Aorta (tissue), 5 donors: ENCODE measurements at regions not wholly inside any gene's neighbourhood (a gene's known extent, or its start where the extent isn't known, plus 50 kb on each side); places are given as distances from the start of the nearest gene placed in this dataset.

Experiments
- ATAC-seq: fragments of 200-7000 bp; cut with Tn5 transposase; one replicate; pipeline ENCODE4 v1.9.1; 2022; ENCODE audit warnings: moderate library complexity; ENCODE audit not compliant: low FRiP score
- DNase-seq, 2 donors: peaks; one replicate each; pipeline ENCODE4 v3.0.0-alpha.2; 2020
- H3K27ac ChIP-seq, 2 donors: one replicate each; pipeline ENCODE4 v1.5.1; 2013; ENCODE audit warnings: low read length in 2 of 2, mild to moderate bottlenecking in 2 of 2, moderate library complexity in 2 of 2, control low read depth in 1 of 2, inconsistent platforms in 1 of 2, low read depth in 1 of 2
- H3K27me3 ChIP-seq, 2 donors: one replicate each; pipeline ENCODE4 v1.6.1; 2013; ENCODE audit warnings: control low read depth in 1 of 2, low read length in 1 of 2, mild to moderate bottlenecking in 1 of 2, moderate library complexity in 1 of 2; ENCODE audit not compliant: insufficient read depth in 2 of 2, control insufficient read depth in 1 of 2
- H3K36me3 ChIP-seq, 2 donors: one replicate each; pipeline ENCODE4 v1.6.1; 2013; ENCODE audit warnings: control low read depth in 1 of 2, low read length in 1 of 2, mild to moderate bottlenecking in 1 of 2; ENCODE audit not compliant: insufficient read depth in 2 of 2, control insufficient read depth in 1 of 2
- H3K4me1 ChIP-seq, 2 donors: one replicate each; pipeline ENCODE4 v1.6.1; 2013; ENCODE audit warnings: low read length in 2 of 2, control low read depth in 1 of 2, mild to moderate bottlenecking in 1 of 2, moderate library complexity in 1 of 2; ENCODE audit not compliant: insufficient read depth in 2 of 2, control insufficient read depth in 1 of 2
- H3K4me3 ChIP-seq, 2 donors: one replicate each; pipeline ENCODE4 v1.5.1; 2013; ENCODE audit warnings: low read length in 2 of 2, control low read depth in 1 of 2, mild to moderate bottlenecking in 1 of 2
- H3K9me3 ChIP-seq: one replicate; pipeline ENCODE4 v1.6.1; 2013; ENCODE audit warnings: mild to moderate bottlenecking, low read length; ENCODE audit not compliant: control insufficient read depth
- WGBS, 2 donors: extraction: QIAGEN DNeasy Blood & Tissue Kit; methylation state at CpG; one replicate each; pipeline ENCODE4 v1.1.7; 2013; 5-methylcytosine and 5-hydroxymethylcytosine counted together
- intact Hi-C, 2 donors: fragments of 100-400 bp; cut with DNase I; formaldehyde crosslinking; loops; one replicate each; pipeline versions ENCODE4 v1.14.2 to v1.15.0; 2022
- donor health status: healthy with polysubstance abuse.
- donor health status: Bipolar disorder and iron deficiency.
- donor health status: DM: no; HTN: no; CAD: no.
- donor health status: DM: no; HTN: no; CAD: no.
- donor health status: DM: yes; HTN: yes; CAD: no.

DNA sequence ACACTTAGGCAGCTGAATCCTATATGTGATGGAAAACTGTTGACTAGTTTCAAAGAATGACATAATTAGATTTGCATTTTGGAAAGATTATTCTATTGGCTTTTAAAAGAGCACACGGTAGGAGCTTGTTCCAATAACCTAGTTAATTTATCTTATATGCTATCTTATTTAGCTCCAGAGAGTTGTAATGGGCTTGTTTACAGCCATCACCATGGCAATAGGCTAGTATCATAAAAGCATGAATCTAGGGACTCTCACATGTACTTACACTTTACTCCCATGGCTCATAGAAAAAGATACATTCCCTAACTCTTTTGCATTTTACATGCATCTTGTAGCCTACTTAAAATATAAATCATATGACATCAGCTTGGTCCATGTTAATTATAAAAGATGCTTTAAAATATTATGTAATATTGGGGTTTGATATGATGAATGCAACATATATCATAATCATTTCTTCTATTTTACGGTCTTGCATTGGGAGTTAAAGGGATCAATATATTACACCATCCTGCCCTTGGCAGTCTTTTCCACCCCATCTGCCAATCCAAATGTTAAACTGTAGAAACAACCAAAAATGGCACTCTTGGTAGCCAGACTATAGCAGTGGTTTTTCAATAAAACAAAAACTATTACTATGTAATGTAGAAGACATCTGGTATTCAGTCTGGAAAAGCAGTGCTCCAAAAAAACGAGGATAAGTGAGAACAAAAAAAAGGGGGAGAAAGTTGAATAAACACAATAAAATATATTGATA is 2254.0 kb downstream of the LRRC4C start:
- DNase-seq (no peak), ATAC-seq (no peak)
- Histone ChIP-seq H3K36me3 (no peaks in the 10 kb centered on the region), H3K9me3 (no peaks in the 10 kb centered on the region), H3K27me3 (no peaks in the 10 kb centered on the region), H3K4me3 (no peak overlapping the region), H3K4me1 (no peaks in the 10 kb centered on the region), H3K27ac (no peak overlapping the region)
- intact Hi-C loops = no loop called here
- WGBS, 2 donors = 46 to 52% methylated on average over 3 of the region's 3 CpGs

DNA sequence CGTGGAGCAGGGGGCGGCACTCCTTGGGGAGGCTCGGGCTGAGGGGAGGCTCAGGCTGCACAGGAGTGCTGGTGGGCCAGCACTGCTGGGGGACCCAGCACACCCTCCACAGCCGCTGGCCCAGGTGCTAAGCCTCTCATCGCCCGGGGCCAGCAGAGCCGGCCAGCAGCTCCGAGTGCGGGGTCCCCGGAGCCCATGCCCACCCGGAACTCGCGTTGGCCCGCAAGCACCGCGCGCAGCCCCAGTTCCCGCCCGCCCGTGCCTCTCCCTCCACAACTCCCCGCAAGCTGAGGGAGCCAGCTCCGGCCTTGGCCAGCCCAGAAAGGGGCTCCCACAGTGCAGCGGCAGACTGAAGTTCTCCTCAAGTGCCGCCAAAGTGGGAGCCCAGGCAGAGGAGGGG is 2266.8 kb downstream of the LRRC4C start:
- Histone ChIP-seq H3K9me3 (no peaks in the 10 kb centered on the region), H3K4me1 (no peaks in the 10 kb centered on the region), H3K36me3 (no peaks in the 10 kb centered on the region), H3K4me3 (no peak overlapping the region), H3K27me3 (no peaks in the 10 kb centered on the region), H3K27ac (no peak overlapping the region)
- ATAC-seq = no peak
- no peak for DNase-seq
- 97 to 98% methylated on average over 18 to 24 of the region's 24 CpGs for WGBS, 2 donors
- intact Hi-C loops = no loop called here

DNA sequence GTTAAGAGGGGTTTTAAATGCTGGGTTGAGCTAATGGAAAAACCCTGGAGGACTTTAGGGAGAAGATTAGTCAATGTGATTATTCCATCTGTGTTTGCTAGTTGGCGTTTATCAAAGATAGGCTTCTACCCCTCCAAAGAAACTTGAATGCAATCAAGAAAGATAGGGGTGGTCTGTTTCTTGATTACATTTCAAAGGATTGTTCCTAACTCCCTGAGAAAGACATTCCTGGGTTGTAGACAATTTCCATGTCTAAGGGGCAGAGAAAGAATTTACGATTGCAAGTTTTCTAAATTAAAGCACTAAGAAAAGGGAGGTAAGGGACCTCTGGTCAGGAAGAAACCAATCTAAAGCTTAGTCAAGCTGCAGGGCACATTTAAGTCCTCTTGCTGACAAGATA is 2268.7 kb downstream of the LRRC4C start:
- WGBS, 2 donors = 50 to 55% methylated on average over 2 of the region's 2 CpGs
- Histone ChIP-seq H3K4me3 (no peak overlapping the region), H3K9me3 (no peaks in the 10 kb centered on the region), H3K36me3 (no peaks in the 10 kb centered on the region), H3K4me1 (no peaks in the 10 kb centered on the region), H3K27ac (no peak overlapping the region), H3K27me3 (no peaks in the 10 kb centered on the region)
- intact Hi-C loops = no loop called here
- ATAC-seq = no peak
- DNase-seq = no peak

DNA sequence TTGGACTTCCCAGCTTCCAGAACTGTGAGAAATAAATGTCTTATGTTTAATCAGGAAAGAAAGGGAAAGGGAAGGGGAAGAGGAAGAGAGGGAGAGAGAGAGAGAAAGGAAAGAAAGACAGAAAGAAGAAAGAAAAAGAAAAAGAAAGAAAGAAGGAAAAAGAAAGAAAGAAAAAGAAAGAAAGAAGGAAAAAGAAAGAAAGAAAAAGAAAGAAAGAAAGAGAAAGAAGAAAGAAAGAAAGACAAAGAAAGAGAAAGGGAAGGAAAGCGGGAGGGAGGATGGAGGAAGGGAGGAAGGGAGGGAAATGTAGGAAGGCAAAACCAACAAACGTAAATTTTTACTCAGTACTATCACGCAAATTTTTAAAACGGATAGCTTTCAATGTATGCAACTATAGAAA is 2281.8 kb downstream of the LRRC4C start:
- H3K27me3 ChIP-seq = no peaks in the 10 kb centered on the region
- no peak overlapping the region for H3K27ac ChIP-seq
- no peak overlapping the region for H3K4me3 ChIP-seq
- no peak for ATAC-seq
- DNase-seq = no peak
- H3K36me3 ChIP-seq = no peaks in the 10 kb centered on the region
- intact Hi-C loops = no loop called here
- H3K9me3 ChIP-seq = no peaks in the 10 kb centered on the region
- H3K4me1 ChIP-seq = no peaks in the 10 kb centered on the region
- 92 to 95% methylated on average over 4 of the region's 4 CpGs for WGBS, 2 donors

DNA sequence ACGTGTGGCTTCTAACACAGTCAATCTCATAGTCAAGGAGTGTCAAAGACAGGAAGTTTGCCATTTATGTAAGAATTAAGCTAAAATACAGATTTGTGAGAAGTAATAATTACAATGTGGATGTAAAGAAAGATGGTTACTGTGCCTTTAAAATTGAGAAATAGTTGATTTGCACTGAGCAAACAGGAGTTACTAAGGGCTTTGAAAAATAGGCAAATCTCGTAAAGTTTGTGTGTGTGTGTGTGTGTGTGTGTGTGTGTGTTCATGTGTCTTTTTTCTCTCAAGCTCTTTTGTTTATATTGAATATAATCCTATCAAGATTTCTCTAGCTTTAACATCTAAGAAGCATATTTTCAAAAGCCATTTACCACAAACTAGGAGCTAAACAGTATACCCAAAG is 2284.5 kb downstream of the LRRC4C start:
- H3K36me3 ChIP-seq = no peaks in the 10 kb centered on the region
- intact Hi-C loops = no loop called here
- DNase-seq (no peak), ATAC-seq (no peak)
- no peak overlapping the region for H3K4me3 ChIP-seq
- no peaks in the 10 kb centered on the region for H3K27me3 ChIP-seq
- no peaks in the 10 kb centered on the region for H3K4me1 ChIP-seq
- H3K9me3 ChIP-seq = no peaks in the 10 kb centered on the region
- 30 to 39% methylated on average over 2 of the region's 2 CpGs for WGBS, 2 donors
- no peak overlapping the region for H3K27ac ChIP-seq

DNA sequence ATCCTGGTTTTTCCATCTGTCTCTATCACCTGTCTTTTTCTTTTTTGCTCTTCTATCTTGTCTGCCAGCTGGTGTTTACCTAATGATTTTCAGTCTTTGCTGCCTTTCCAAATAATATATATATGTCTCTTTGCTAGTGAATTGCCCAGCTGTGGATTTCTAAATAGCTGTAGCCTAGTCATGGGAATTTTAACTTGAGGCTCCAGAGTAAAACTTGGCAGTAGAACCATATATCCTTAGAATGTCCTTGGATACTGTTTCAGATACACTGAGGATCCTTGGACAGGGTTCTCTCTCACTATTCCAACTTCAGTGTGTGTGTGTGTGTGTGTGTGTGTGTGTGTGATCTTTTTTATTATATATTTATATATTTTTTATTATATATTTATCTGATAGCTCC is 2285.3 kb downstream of the LRRC4C start:
- no peaks in the 10 kb centered on the region for H3K27me3 ChIP-seq
- no peaks in the 10 kb centered on the region for H3K4me1 ChIP-seq
- ATAC-seq (no peak), DNase-seq (no peak)
- H3K9me3 ChIP-seq = no peaks in the 10 kb centered on the region
- H3K4me3 ChIP-seq = no peak overlapping the region
- H3K27ac ChIP-seq = no peak overlapping the region
- H3K36me3 ChIP-seq = no peaks in the 10 kb centered on the region
- intact Hi-C loops = no loop called here

DNA sequence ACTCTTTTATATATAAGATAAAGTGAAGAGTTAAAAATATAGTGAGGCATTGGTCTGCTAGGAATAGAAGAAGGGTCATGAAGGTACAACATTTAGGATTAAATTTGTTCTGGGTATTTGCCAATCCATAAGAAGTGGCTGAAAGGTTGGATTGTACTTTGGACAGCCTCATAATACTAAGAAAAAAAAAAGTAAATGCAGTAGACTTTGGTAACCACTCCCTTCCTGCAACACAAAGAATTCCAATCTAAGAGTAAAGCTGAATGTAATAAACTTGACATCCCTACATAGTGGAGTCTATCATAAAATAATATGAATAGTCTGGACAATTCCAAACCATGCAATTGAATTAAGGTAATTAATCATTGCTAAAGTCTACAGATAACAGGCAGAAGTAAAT is 2294.4 kb downstream of the LRRC4C start:
- Histone ChIP-seq H3K4me1 (no peaks in the 10 kb centered on the region), H3K4me3 (no peak overlapping the region), H3K36me3 (no peaks in the 10 kb centered on the region), H3K9me3 (no peaks in the 10 kb centered on the region), H3K27ac (no peak overlapping the region), H3K27me3 (no peaks in the 10 kb centered on the region)
- ATAC-seq = no peak
- no peak for DNase-seq
- intact Hi-C loops = no loop called here

DNA sequence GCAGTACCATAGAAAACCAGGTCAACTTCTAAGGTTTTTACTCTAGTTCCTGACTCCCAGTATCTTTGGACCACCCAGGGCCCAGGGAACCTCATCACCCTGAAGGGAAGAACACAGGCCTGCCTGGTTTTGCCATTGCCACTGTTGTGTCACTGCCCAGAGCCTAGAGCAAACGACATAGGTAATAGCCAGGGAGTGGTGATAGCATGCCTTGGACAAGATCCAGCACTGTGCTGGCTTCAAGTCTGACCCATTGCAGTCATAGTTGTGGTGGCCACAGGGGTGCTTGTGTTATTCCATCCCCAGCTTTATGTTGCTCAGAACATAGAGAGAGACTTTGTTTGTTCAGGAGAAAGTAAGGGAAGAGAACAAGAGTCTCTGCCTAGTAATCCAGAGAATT is 2310.2 kb downstream of the LRRC4C start:
- no peaks in the 10 kb centered on the region for H3K4me1 ChIP-seq
- no peaks in the 10 kb centered on the region for H3K27me3 ChIP-seq
- H3K9me3 ChIP-seq = no peaks in the 10 kb centered on the region
- no peak overlapping the region for H3K27ac ChIP-seq
- WGBS, 2 donors = 29 to 36% methylated on average over 1 of the region's 1 CpG
- ATAC-seq (no peak), DNase-seq (no peak)
- no peaks in the 10 kb centered on the region for H3K36me3 ChIP-seq
- intact Hi-C loops = no loop called here
- H3K4me3 ChIP-seq = no peak overlapping the region

DNA sequence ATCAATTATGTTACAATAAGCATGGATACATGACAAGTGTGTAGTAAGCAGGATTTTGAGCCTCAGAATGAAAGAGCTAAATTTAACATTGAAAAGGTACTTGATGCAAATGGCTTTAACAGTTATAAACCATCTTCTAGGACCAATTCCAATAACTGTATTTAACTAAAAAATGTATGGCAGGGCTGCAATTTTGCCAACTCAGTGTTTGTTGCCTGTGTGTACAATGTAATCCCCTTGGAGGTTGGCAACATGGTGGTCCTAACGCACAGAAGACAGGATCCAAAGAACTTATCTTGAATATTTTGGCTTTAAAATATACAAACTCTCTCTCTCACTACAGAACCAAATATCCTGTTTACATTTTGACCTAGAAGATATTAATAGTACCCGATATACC is 2314.1 kb downstream of the LRRC4C start:
- H3K4me1 ChIP-seq = no peaks in the 10 kb centered on the region
- H3K27ac ChIP-seq = no peak overlapping the region
- H3K4me3 ChIP-seq = no peak overlapping the region
- no peaks in the 10 kb centered on the region for H3K36me3 ChIP-seq
- no peaks in the 10 kb centered on the region for H3K27me3 ChIP-seq
- ATAC-seq (no peak), DNase-seq (no peak)
- H3K9me3 ChIP-seq = no peaks in the 10 kb centered on the region
- intact Hi-C loops = no loop called here
- 81 to 89% methylated on average over 2 of the region's 2 CpGs for WGBS, 2 donors
